Dendritic cell treated with granulocyte-macrophage colony-stimulating factor and Interleukin-4, amounts not matched to agents 40 ng/mL and 50 ng/mL, for 4 days (primary cell): ENCODE measurements at regions not wholly inside any gene's neighbourhood (a gene's known extent, or its start where the extent isn't known, plus 50 kb on each side); places are given as distances from the start of the nearest gene placed in this dataset.
"Not testable (repeated sequence)": the region's sequence is repeated elsewhere in the genome, so short reads cannot be mapped to it uniquely, and the experiment has no call there.

Experiments used
- H3K27ac Mint-ChIP-seq: one replicate; pipeline ENCODE4 v1.8.0; 2022; ENCODE audit warnings: mild to moderate bottlenecking, mixed read lengths
- H3K27me3 Mint-ChIP-seq: one replicate; pipeline ENCODE4 v1.8.0; 2022; ENCODE audit warnings: mild to moderate bottlenecking, mixed read lengths
- H3K36me3 Mint-ChIP-seq: one replicate; pipeline ENCODE4 v1.8.0; 2022; ENCODE audit warnings: low read depth, mixed read lengths
- H3K4me1 Mint-ChIP-seq: one replicate; pipeline ENCODE4 v1.8.0; 2022; ENCODE audit warnings: low read depth, mixed read lengths
- H3K4me3 Mint-ChIP-seq: one replicate; pipeline ENCODE4 v1.8.0; 2022; ENCODE audit warnings: mild to moderate bottlenecking, moderate library complexity, mixed read lengths
- H3K9me3 Mint-ChIP-seq: one replicate; pipeline ENCODE4 v1.8.0; 2022; ENCODE audit warnings: mixed read lengths
- intact Hi-C: fragments of 100-400 bp; cut with micrococcal nuclease; formaldehyde crosslinking; loops from one replicate; pipeline ENCODE4 v1.15.0; 2022

GRCh38 chr20:39967806-39968205, 721.2 kb downstream of the MAFB start:
- Mint-ChIP-seq H3K4me1 (no peaks in the 10 kb centered on the region), H3K4me3 (no peak overlapping the region)
- intact Hi-C loops = no loop called here

GRCh38 chr20:39961637-39962244, 727.3 kb downstream of the MAFB start:
- Mint-ChIP-seq H3K27me3 (no peaks in the 10 kb centered on the region), H3K36me3 (no peaks in the 10 kb centered on the region), H3K4me3 (no peak overlapping the region), H3K4me1 (no peaks in the 10 kb centered on the region), H3K27ac (no peak overlapping the region), H3K9me3 (no peaks in the 10 kb centered on the region)
- intact Hi-C loops = no loop called here

More at GRCh38 chr20:39967806-39968205, 721.2 kb downstream of the MAFB start:
- peaks cover 25% of the 10 kb centered on the region for H3K9me3 Mint-ChIP-seq
- H3K27ac Mint-ChIP-seq = no peak overlapping the region
- no peaks in the 10 kb centered on the region for H3K36me3 Mint-ChIP-seq
- no peaks in the 10 kb centered on the region for H3K27me3 Mint-ChIP-seq

GRCh38 chr20:39960522-39961428, 728.3 kb downstream of the MAFB start:
- H3K4me3 Mint-ChIP-seq = no peak overlapping the region
- H3K36me3 Mint-ChIP-seq = no peaks in the 10 kb centered on the region
- no peak overlapping the region for H3K27ac Mint-ChIP-seq
- H3K27me3 Mint-ChIP-seq = no peaks in the 10 kb centered on the region
- H3K4me1 Mint-ChIP-seq = no peaks in the 10 kb centered on the region
- no peaks in the 10 kb centered on the region for H3K9me3 Mint-ChIP-seq
- intact Hi-C loops = no loop called here

GRCh38 chr20:39957911-39958310, 731.1 kb downstream of the MAFB start:
- H3K36me3 Mint-ChIP-seq, H3K9me3 Mint-ChIP-seq, H3K27me3 Mint-ChIP-seq, H3K27ac Mint-ChIP-seq, H3K4me1 Mint-ChIP-seq, H3K4me3 Mint-ChIP-seq, intact Hi-C loops: not testable (repeated sequence)

GRCh38 chr20:39954621-39955020, 734.4 kb downstream of the MAFB start:
- H3K4me3 Mint-ChIP-seq = no peak overlapping the region
- no peaks in the 10 kb centered on the region for H3K4me1 Mint-ChIP-seq
- intact Hi-C loops = no loop called here
- H3K9me3 Mint-ChIP-seq = no peaks in the 10 kb centered on the region
- peaks cover 2% of the 10 kb centered on the region for H3K27me3 Mint-ChIP-seq
- H3K36me3 Mint-ChIP-seq = no peaks in the 10 kb centered on the region
- H3K27ac Mint-ChIP-seq = no peak overlapping the region

GRCh38 chr20:39946931-39947330, 742.1 kb downstream of the MAFB start:
- Mint-ChIP-seq H3K9me3 (no peaks in the 10 kb centered on the region), H3K27me3 (no peaks in the 10 kb centered on the region), H3K4me1 (no peaks in the 10 kb centered on the region), H3K36me3 (no peaks in the 10 kb centered on the region), H3K27ac (no peak overlapping the region), H3K4me3 (no peak overlapping the region)
- intact Hi-C loops = no loop called here

GRCh38 chr20:39946053-39946810, 742.8 kb downstream of the MAFB start:
- Mint-ChIP-seq H3K27me3 (no peaks in the 10 kb centered on the region), H3K4me1 (no peaks in the 10 kb centered on the region)

GRCh38 chr20:39944861-39945260, 744.2 kb downstream of the MAFB start:
- no peaks in the 10 kb centered on the region for H3K27me3 Mint-ChIP-seq
- H3K4me3 Mint-ChIP-seq = no peak overlapping the region
- no peaks in the 10 kb centered on the region for H3K36me3 Mint-ChIP-seq
- H3K27ac Mint-ChIP-seq = no peak overlapping the region
- no peaks in the 10 kb centered on the region for H3K4me1 Mint-ChIP-seq
- intact Hi-C loops = no loop called here
- H3K9me3 Mint-ChIP-seq = no peaks in the 10 kb centered on the region

More at GRCh38 chr20:39946053-39946810, 742.8 kb downstream of the MAFB start:
- Mint-ChIP-seq H3K9me3 (no peaks in the 10 kb centered on the region), H3K27ac (no peak overlapping the region), H3K4me3 (no peak overlapping the region), H3K36me3 (no peaks in the 10 kb centered on the region)
- intact Hi-C loops = no loop called here

- intact Hi-C loops = no loop called here
- H3K36me3 Mint-ChIP-seq = no peaks in the 10 kb centered on the region
- no peak overlapping the region for H3K4me3 Mint-ChIP-seq
- no peak overlapping the region for H3K27ac Mint-ChIP-seq
- no peaks in the 10 kb centered on the region for H3K4me1 Mint-ChIP-seq
- H3K27me3 Mint-ChIP-seq = peaks cover 2% of the 10 kb centered on the region
- H3K9me3 Mint-ChIP-seq = no peaks in the 10 kb centered on the region
These were observed 745.7 kb downstream of the MAFB start for GRCh38 chr20:39943336-39943735.

GRCh38 chr20:39941245-39941644, 747.8 kb downstream of the MAFB start:
- Mint-ChIP-seq H3K9me3 (no peaks in the 10 kb centered on the region), H3K27me3 (peaks cover 4% of the 10 kb centered on the region), H3K4me3 (no peak overlapping the region), H3K27ac (no peak overlapping the region), H3K36me3 (no peaks in the 10 kb centered on the region), H3K4me1 (no peaks in the 10 kb centered on the region)
- intact Hi-C loops = no loop called here

GRCh38 chr20:39939241-39939865, 749.7 kb downstream of the MAFB start:
- Mint-ChIP-seq H3K27ac (no peak overlapping the region), H3K36me3 (no peaks in the 10 kb centered on the region), H3K27me3 (peaks cover 4% of the 10 kb centered on the region), H3K9me3 (no peaks in the 10 kb centered on the region), H3K4me1 (no peaks in the 10 kb centered on the region), H3K4me3 (no peak overlapping the region)
- intact Hi-C loops = no loop called here

- Mint-ChIP-seq H3K4me1 (no peaks in the 10 kb centered on the region), H3K9me3 (no peaks in the 10 kb centered on the region), H3K4me3 (no peak overlapping the region), H3K27ac (no peak overlapping the region), H3K36me3 (no peaks in the 10 kb centered on the region), H3K27me3 (peaks cover 4% of the 10 kb centered on the region)
- intact Hi-C loops = no loop called here
These were observed 752.6 kb downstream of the MAFB start for GRCh38 chr20:39936401-39936800.

- H3K4me1 Mint-ChIP-seq = no peaks in the 10 kb centered on the region
- no peaks in the 10 kb centered on the region for H3K36me3 Mint-ChIP-seq
- H3K27me3 Mint-ChIP-seq = peaks cover 4% of the 10 kb centered on the region
- intact Hi-C loops = no loop called here
- H3K4me3 Mint-ChIP-seq = no peak overlapping the region
- H3K9me3 Mint-ChIP-seq = no peaks in the 10 kb centered on the region
- no peak overlapping the region for H3K27ac Mint-ChIP-seq
These were observed 753.1 kb downstream of the MAFB start for GRCh38 chr20:39935901-39936300.
